ENCODE measurements at regions not wholly inside any gene's neighbourhood (a gene's known extent, or its start where the extent isn't known, plus 50 kb on each side); places are given as distances from the start of the nearest gene placed in this dataset.
"Not testable (repeated sequence)": the region's sequence is repeated elsewhere in the genome, so short reads cannot be mapped to it uniquely, and the experiment has no call there.

- not testable (repeated sequence) for H3K23ac ChIP-seq (ENCODE audit: low read length in 2 of 2); H4K91ac ChIP-seq (ENCODE audit: low read length); H3K18ac ChIP-seq (ENCODE audit: low read depth in 1 of 2, low read length in 2 of 2); H2BK15ac ChIP-seq (ENCODE audit: low read depth, poor library complexity, severe bottlenecking); H3K4me1 ChIP-seq (ENCODE audit: control insufficient read depth, insufficient read depth, low read depth, low read length); H4K8ac ChIP-seq (ENCODE audit: low read length); H3K9me3 ChIP-seq (ENCODE audit: control insufficient read depth, low read length); DNase-seq; H3K27me3 ChIP-seq (ENCODE audit: control insufficient read depth in 1 of 2, insufficient read depth in 1 of 2, low read length in 2 of 2); H3K27ac ChIP-seq (ENCODE audit: low read length, poor library complexity, severe bottlenecking); H3K4ac ChIP-seq (ENCODE audit: low read depth in 1 of 2, low read length in 2 of 2); H2AK5ac ChIP-seq (ENCODE audit: low read length, severe bottlenecking); H3K79me1 ChIP-seq (replicated peaks; ENCODE audit: low read length, poor library complexity, severe bottlenecking); H3K4me2 ChIP-seq (ENCODE audit: low read length, poor library complexity, severe bottlenecking); H2BK5ac ChIP-seq (ENCODE audit: low read depth, low read length, poor library complexity, severe bottlenecking); H2AFZ ChIP-seq (ENCODE audit: low read depth, low read length); H3K36me3 ChIP-seq (ENCODE audit: control insufficient read depth in 1 of 2, insufficient read depth in 2 of 2, low read depth in 1 of 2, low read length in 2 of 2); H2BK120ac ChIP-seq (ENCODE audit: low read depth, low read length); H3K4me3 ChIP-seq (ENCODE audit: insufficient read depth in 1 of 2, low read depth in 1 of 2, low read length in 2 of 2); H3K14ac ChIP-seq (ENCODE audit: low read length in 2 of 2); H2BK12ac ChIP-seq (ENCODE audit: low read length in 2 of 2)
- WGBS: no CpG with 5 or more reads among the region's 9 CpGs
- H3K9ac ChIP-seq (ENCODE audit: low read length): peak overlapping the region; percentile 57
Measured at GRCh38 chr2:111471791-111472530, 351.2 kb downstream of the BCL2L11 start.

- H2BK15ac ChIP-seq (ENCODE audit: low read depth, poor library complexity, severe bottlenecking); H3K4ac ChIP-seq (ENCODE audit: low read depth in 1 of 2, low read length in 2 of 2); H3K27me3 ChIP-seq (ENCODE audit: control insufficient read depth in 1 of 2, insufficient read depth in 1 of 2, low read length in 2 of 2); H2AFZ ChIP-seq (ENCODE audit: low read depth, low read length); H4K8ac ChIP-seq (ENCODE audit: low read length); H3K14ac ChIP-seq (ENCODE audit: low read length in 2 of 2); H3K4me1 ChIP-seq (ENCODE audit: control insufficient read depth, insufficient read depth, low read depth, low read length); H3K23ac ChIP-seq (ENCODE audit: low read length in 2 of 2); H3K27ac ChIP-seq (ENCODE audit: low read length, poor library complexity, severe bottlenecking); H3K4me3 ChIP-seq (ENCODE audit: insufficient read depth in 1 of 2, low read depth in 1 of 2, low read length in 2 of 2); H2BK120ac ChIP-seq (ENCODE audit: low read depth, low read length); H2BK5ac ChIP-seq (ENCODE audit: low read depth, low read length, poor library complexity, severe bottlenecking); DNase-seq; H3K18ac ChIP-seq (ENCODE audit: low read depth in 1 of 2, low read length in 2 of 2); H3K79me1 ChIP-seq (replicated peaks; ENCODE audit: low read length, poor library complexity, severe bottlenecking); H4K91ac ChIP-seq (ENCODE audit: low read length); H3K36me3 ChIP-seq (ENCODE audit: control insufficient read depth in 1 of 2, insufficient read depth in 2 of 2, low read depth in 1 of 2, low read length in 2 of 2); H2AK5ac ChIP-seq (ENCODE audit: low read length, severe bottlenecking); H3K9me3 ChIP-seq (ENCODE audit: control insufficient read depth, low read length); H3K4me2 ChIP-seq (ENCODE audit: low read length, poor library complexity, severe bottlenecking): not testable (repeated sequence)
- Histone ChIP-seq H3K9ac (ENCODE audit: low read length) (peak overlapping the region; percentile 57), H2BK12ac (ENCODE audit: low read length in 2 of 2) (peak overlapping the region in 1 of 2 experiments; percentile 54)
- WGBS: 93% methylated on average over 4 of the region's 7 CpGs
Measured at GRCh38 chr2:111472844-111473403, 352.2 kb downstream of the BCL2L11 start.

GRCh38 chr2:111473522-111473921 is 352.8 kb downstream of the BCL2L11 start:
- WGBS: no CpG with 5 or more reads among the region's 3 CpGs
- not testable (repeated sequence) for H2BK15ac ChIP-seq (ENCODE audit: low read depth, poor library complexity, severe bottlenecking); H3K4me3 ChIP-seq (ENCODE audit: insufficient read depth in 1 of 2, low read depth in 1 of 2, low read length in 2 of 2); H3K36me3 ChIP-seq (ENCODE audit: control insufficient read depth in 1 of 2, insufficient read depth in 2 of 2, low read depth in 1 of 2, low read length in 2 of 2); H3K4me1 ChIP-seq (ENCODE audit: control insufficient read depth, insufficient read depth, low read depth, low read length); H4K91ac ChIP-seq (ENCODE audit: low read length); H3K23ac ChIP-seq (ENCODE audit: low read length in 2 of 2); H2BK12ac ChIP-seq (ENCODE audit: low read length in 2 of 2); H2BK120ac ChIP-seq (ENCODE audit: low read depth, low read length); H2AK5ac ChIP-seq (ENCODE audit: low read length, severe bottlenecking); H2AFZ ChIP-seq (ENCODE audit: low read depth, low read length); H3K9ac ChIP-seq (ENCODE audit: low read length); H3K27ac ChIP-seq (ENCODE audit: low read length, poor library complexity, severe bottlenecking); H3K14ac ChIP-seq (ENCODE audit: low read length in 2 of 2); H3K79me1 ChIP-seq (replicated peaks; ENCODE audit: low read length, poor library complexity, severe bottlenecking); H3K4ac ChIP-seq (ENCODE audit: low read depth in 1 of 2, low read length in 2 of 2); H4K8ac ChIP-seq (ENCODE audit: low read length); H3K9me3 ChIP-seq (ENCODE audit: control insufficient read depth, low read length); H3K4me2 ChIP-seq (ENCODE audit: low read length, poor library complexity, severe bottlenecking); H3K27me3 ChIP-seq (ENCODE audit: control insufficient read depth in 1 of 2, insufficient read depth in 1 of 2, low read length in 2 of 2); H3K18ac ChIP-seq (ENCODE audit: low read depth in 1 of 2, low read length in 2 of 2); H2BK5ac ChIP-seq (ENCODE audit: low read depth, low read length, poor library complexity, severe bottlenecking)
- peak; percentile 33 for DNase-seq

GRCh38 chr2:111474198-111474705 is 353.5 kb downstream of the BCL2L11 start:
- H4K91ac ChIP-seq (ENCODE audit: low read length); H4K8ac ChIP-seq (ENCODE audit: low read length); H3K4me3 ChIP-seq (ENCODE audit: insufficient read depth in 1 of 2, low read depth in 1 of 2, low read length in 2 of 2); H3K9me3 ChIP-seq (ENCODE audit: control insufficient read depth, low read length); H3K4me2 ChIP-seq (ENCODE audit: low read length, poor library complexity, severe bottlenecking); H3K14ac ChIP-seq (ENCODE audit: low read length in 2 of 2); H3K9ac ChIP-seq (ENCODE audit: low read length); H2BK120ac ChIP-seq (ENCODE audit: low read depth, low read length); H3K4ac ChIP-seq (ENCODE audit: low read depth in 1 of 2, low read length in 2 of 2); H3K27ac ChIP-seq (ENCODE audit: low read length, poor library complexity, severe bottlenecking); H2BK5ac ChIP-seq (ENCODE audit: low read depth, low read length, poor library complexity, severe bottlenecking); H3K79me1 ChIP-seq (replicated peaks; ENCODE audit: low read length, poor library complexity, severe bottlenecking); H2AK5ac ChIP-seq (ENCODE audit: low read length, severe bottlenecking); H2BK15ac ChIP-seq (ENCODE audit: low read depth, poor library complexity, severe bottlenecking); H2BK12ac ChIP-seq (ENCODE audit: low read length in 2 of 2); DNase-seq; H2AFZ ChIP-seq (ENCODE audit: low read depth, low read length); H3K23ac ChIP-seq (ENCODE audit: low read length in 2 of 2); H3K4me1 ChIP-seq (ENCODE audit: control insufficient read depth, insufficient read depth, low read depth, low read length); H3K36me3 ChIP-seq (ENCODE audit: control insufficient read depth in 1 of 2, insufficient read depth in 2 of 2, low read depth in 1 of 2, low read length in 2 of 2); H3K27me3 ChIP-seq (ENCODE audit: control insufficient read depth in 1 of 2, insufficient read depth in 1 of 2, low read length in 2 of 2): not testable (repeated sequence)
- H3K18ac ChIP-seq (ENCODE audit: low read depth in 1 of 2, low read length in 2 of 2): peak overlapping the region in 1 of 2 experiments; percentile 12
- 88% methylated on average over 3 of the region's 8 CpGs for WGBS

Data from mesenchymal stem cell (in vitro differentiated cells and primary cell).